Heart left ventricle (tissue), 13 donors: ENCODE measurements at regions not wholly inside any gene's neighbourhood (a gene's known extent, or its start where the extent isn't known, plus 50 kb on each side); places are given as distances from the start of the nearest gene placed in this dataset.

Source experiments
- POLR2A ChIP-seq, 2 donors: fragments of 450-650 bp; IDR thresholded peaks; one replicate each; pipeline ENCODE4 v1.6.1; 2017; ENCODE audit warnings: antibody characterized with exemption in 2 of 2, mild to moderate bottlenecking in 2 of 2, moderate library complexity in 2 of 2
- TF ChIP-seq, protein P1 (sequence below), 12 donors: fragments of 200-600 bp; sonication (generic) in 4 of 12; IDR thresholded peaks; one replicate each; pipeline versions ENCODE4 v1.5.0 to v1.8.0; 2018 to 2022; ENCODE audit warnings: antibody characterized with exemption in 12 of 12, mild to moderate bottlenecking in 5 of 12
- donor health status: ischemic (EF 13 %, LVEDD 7.1; RV severe dilation, severe dysfunction).
- donor health status: DM: no; HTN: yes; CAD: no.
- donor health status: DM: no; HTN: no; CAD: no.
- donor health status: ischemic (EF 25% LVEDD 6.9; RV normal size, moderate dysfunction).
- donor health status: ischemic (EF 25% LVEDD 5.7; RV mildly dilated, moderate dysfunction).
- donor health status: ischemic (EF 35%, LVEDD 5.7; RV mildly dilated, moderate dysfunction).
- donor health status: nonischemic (EF 11% LVEDD 7.7; RV severe dilation, severe dysfunction).
- donor health status: DM: yes; HTN: yes; CAD: no.
- donor health status: PGD.
- donor health status: ischemic (EF 29% LVEDD 5.4; RV normal size, mild dysfunction).
- donor health status: nonischemic (EF 23%, LVEDD 6.1; RV moderate dilation, normal function).

DNA sequence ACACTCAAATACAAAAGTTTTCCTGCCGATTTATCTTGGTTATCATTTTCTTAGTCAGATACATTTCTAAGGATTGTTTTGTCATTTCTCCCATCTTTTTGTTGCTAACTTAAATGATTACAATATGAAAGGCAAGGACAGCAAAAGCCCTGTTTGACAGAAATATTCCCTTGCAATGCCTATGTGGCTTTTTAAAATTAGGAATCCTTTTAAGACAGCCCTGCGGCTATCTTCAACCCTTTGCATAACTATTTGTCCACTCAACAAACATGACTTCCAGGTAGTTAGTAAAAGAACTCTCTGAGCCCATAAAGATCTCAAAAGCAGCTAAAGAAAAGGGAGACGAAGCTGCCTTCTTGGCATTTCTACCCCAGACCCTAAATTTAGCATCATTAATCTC, 179.7 kb upstream of the CDH20 start:
- TF ChIP-seq, protein P1, sequence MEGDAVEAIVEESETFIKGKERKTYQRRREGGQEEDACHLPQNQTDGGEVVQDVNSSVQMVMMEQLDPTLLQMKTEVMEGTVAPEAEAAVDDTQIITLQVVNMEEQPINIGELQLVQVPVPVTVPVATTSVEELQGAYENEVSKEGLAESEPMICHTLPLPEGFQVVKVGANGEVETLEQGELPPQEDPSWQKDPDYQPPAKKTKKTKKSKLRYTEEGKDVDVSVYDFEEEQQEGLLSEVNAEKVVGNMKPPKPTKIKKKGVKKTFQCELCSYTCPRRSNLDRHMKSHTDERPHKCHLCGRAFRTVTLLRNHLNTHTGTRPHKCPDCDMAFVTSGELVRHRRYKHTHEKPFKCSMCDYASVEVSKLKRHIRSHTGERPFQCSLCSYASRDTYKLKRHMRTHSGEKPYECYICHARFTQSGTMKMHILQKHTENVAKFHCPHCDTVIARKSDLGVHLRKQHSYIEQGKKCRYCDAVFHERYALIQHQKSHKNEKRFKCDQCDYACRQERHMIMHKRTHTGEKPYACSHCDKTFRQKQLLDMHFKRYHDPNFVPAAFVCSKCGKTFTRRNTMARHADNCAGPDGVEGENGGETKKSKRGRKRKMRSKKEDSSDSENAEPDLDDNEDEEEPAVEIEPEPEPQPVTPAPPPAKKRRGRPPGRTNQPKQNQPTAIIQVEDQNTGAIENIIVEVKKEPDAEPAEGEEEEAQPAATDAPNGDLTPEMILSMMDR (IDR thresholded peaks at IDR 0.05): no peak
- TF ChIP-seq POLR2A (IDR thresholded peaks at IDR 0.05): no peak
